GM23338 (cell line): ENCODE measurements at regions not wholly inside any gene's neighbourhood (a gene's known extent, or its start where the extent isn't known, plus 50 kb on each side); places are given as distances from the start of the nearest gene placed in this dataset.

ENCODE experiments used
- ATAC-seq: fragments of 200-7000 bp; cut with Tn5 transposase; 3 replicates; pipeline ENCODE4 v1.9.1; 2020
- DNase-seq: peaks from one replicate; pipeline ENCODE4 v3.0.0-alpha.2; 2015; ENCODE audit warnings: low spot score
- H2AFZ ChIP-seq: fragments of 200-600 bp; sonication (generic); 2 replicates; pipeline ENCODE4 v1.8.0; 2016; ENCODE audit warnings: antibody characterized with exemption, mild to moderate bottlenecking, moderate library complexity
- H3F3A ChIP-seq: fragments of 200-600 bp; sonication (generic); replicated peaks from 2 replicates; pipeline ENCODE4 v1.8.0; 2017; ENCODE audit warnings: antibody characterized with exemption, mixed run types, low read depth
- H3K27ac ChIP-seq: fragments of 200-600 bp; sonication (generic); 2 replicates; pipeline ENCODE4 v1.6.1; 2016; ENCODE audit warnings: low read depth
- H3K27me3 ChIP-seq: fragments of 200-600 bp; sonication (generic); 2 replicates; pipeline ENCODE4 v1.8.0; 2016; ENCODE audit warnings: mild to moderate bottlenecking, mixed run types, moderate library complexity; ENCODE audit not compliant: insufficient read depth
- H3K36me3 ChIP-seq: fragments of 200-600 bp; sonication (generic); 2 replicates; pipeline ENCODE4 v1.8.0; 2016; ENCODE audit warnings: mild to moderate bottlenecking; ENCODE audit not compliant: insufficient read depth
- H3K4me1 ChIP-seq: fragments of 200-600 bp; sonication (generic); 2 replicates; pipeline ENCODE4 v1.8.0; 2016; ENCODE audit warnings: mild to moderate bottlenecking, moderate library complexity; ENCODE audit not compliant: insufficient read depth
- H3K4me2 ChIP-seq: fragments of 200-600 bp; sonication (generic); 2 replicates; pipeline ENCODE4 v1.7.1; 2017; ENCODE audit warnings: mixed run types
- H3K4me3 ChIP-seq: fragments of 200-600 bp; sonication (generic); 2 replicates; pipeline ENCODE4 v1.6.1; 2016; ENCODE audit warnings: mixed run types
- H3K79me2 ChIP-seq: fragments of 200-600 bp; sonication (generic); replicated peaks from 2 replicates; pipeline ENCODE4 v1.8.0; 2017; ENCODE audit warnings: mild to moderate bottlenecking; ENCODE audit not compliant: insufficient read depth
- H3K9me2 ChIP-seq: fragments of 200-600 bp; sonication (generic); 2 replicates; pipeline ENCODE4 v1.8.0; 2017; ENCODE audit not compliant: insufficient read depth
- H4K20me1 ChIP-seq: fragments of 200-600 bp; sonication (generic); replicated peaks from 2 replicates; pipeline ENCODE4 v1.8.0; 2017; ENCODE audit warnings: mild to moderate bottlenecking; ENCODE audit not compliant: insufficient read depth
- H3K27ac Mint-ChIP-seq: 2 replicates; pipeline ENCODE4 v1.8.0; 2020; ENCODE audit warnings: inconsistent platforms, mild to moderate bottlenecking, moderate library complexity, mixed read lengths
- H3K27me3 Mint-ChIP-seq: 3 replicates; pipeline ENCODE4 v1.8.0; 2022; ENCODE audit warnings: low read depth, mild to moderate bottlenecking, moderate library complexity, mixed read lengths, inconsistent platforms; ENCODE audit not compliant: insufficient read depth, poor library complexity
- H3K36me3 Mint-ChIP-seq: 3 replicates; pipeline ENCODE4 v1.8.0; 2021; ENCODE audit warnings: low read depth, mild to moderate bottlenecking, inconsistent platforms, moderate library complexity, mixed read lengths
- H3K4me1 Mint-ChIP-seq: 3 replicates; pipeline ENCODE4 v1.8.0; 2020; ENCODE audit warnings: mild to moderate bottlenecking, inconsistent platforms, mixed read lengths
- H3K4me3 Mint-ChIP-seq: 3 replicates; pipeline ENCODE4 v1.8.0; 2021; ENCODE audit warnings: moderate library complexity, mild to moderate bottlenecking, inconsistent platforms, mixed read lengths
- H3K9me3 Mint-ChIP-seq: 3 replicates; pipeline ENCODE4 v1.8.0; 2020; ENCODE audit warnings: moderate library complexity, mild to moderate bottlenecking, inconsistent platforms, mixed read lengths
- CREB1 ChIP-seq: fragments of 250-450 bp; sonication (Bioruptor Pico); IDR thresholded peaks from 2 replicates; pipeline ENCODE4 v1.5.0; 2020; ENCODE audit warnings: low read depth, mild to moderate bottlenecking, moderate library complexity
- CTCF ChIP-seq, 2 experiments: fragments of 200-600 bp in 1 of 2; sonication (generic) in 1 of 2; conservative IDR thresholded peaks; 2 replicates each; pipeline versions ENCODE4 v1.5.1 to v1.6.1; 2016 to 2017; ENCODE audit warnings: antibody characterized with exemption in 2 of 2, low read depth in 2 of 2, mild to moderate bottlenecking in 2 of 2, moderate library complexity in 1 of 2
- ETS1 ChIP-seq: IDR thresholded peaks from 2 replicates; pipeline ENCODE4 v1.6.1; 2016; ENCODE audit warnings: antibody characterized with exemption
- EZH2 ChIP-seq: fragments of 200-600 bp; sonication (generic); IDR thresholded peaks from one replicate; pipeline ENCODE4 v1.8.0; 2017; ENCODE audit warnings: antibody characterized with exemption, mild to moderate bottlenecking, low read depth; ENCODE audit not compliant: unreplicated experiment
- EZH2phosphoT487 ChIP-seq: fragments of 200-600 bp; sonication (generic); IDR thresholded peaks from one replicate; pipeline ENCODE4 v1.8.1; 2018; ENCODE audit warnings: antibody characterized with exemption; ENCODE audit not compliant: unreplicated experiment
- JUNB ChIP-seq: IDR thresholded peaks from one replicate; pipeline ENCODE4 v1.6.1; 2016; ENCODE audit warnings: antibody characterized with exemption; ENCODE audit not compliant: unreplicated experiment
- NANOG ChIP-seq: IDR thresholded peaks from 2 replicates; pipeline ENCODE4 v1.6.1; 2016; ENCODE audit warnings: antibody characterized with exemption, borderline replicate concordance
- POLR2AphosphoS5 ChIP-seq: IDR thresholded peaks from 2 replicates; pipeline ENCODE4 v1.6.1; 2016; ENCODE audit warnings: antibody characterized with exemption, low read depth
- REST ChIP-seq: IDR thresholded peaks from one replicate; pipeline ENCODE4 v1.6.1; 2018; ENCODE audit warnings: antibody characterized with exemption; ENCODE audit not compliant: unreplicated experiment
- STAT1 ChIP-seq: IDR thresholded peaks from one replicate; pipeline ENCODE4 v1.6.1; 2016; ENCODE audit warnings: antibody characterized with exemption; ENCODE audit not compliant: unreplicated experiment
- ZNF114 ChIP-seq: fragments of 250-450 bp; sonication (Bioruptor Pico); IDR thresholded peaks from 2 replicates; pipeline ENCODE4 v1.5.0; 2020; ENCODE audit warnings: mild to moderate bottlenecking, moderate library complexity
- ZNF331 ChIP-seq: fragments of 250-450 bp; sonication (Bioruptor Pico); IDR thresholded peaks from 2 replicates; pipeline ENCODE4 v1.5.0; 2020; ENCODE audit warnings: low read depth, mild to moderate bottlenecking, moderate library complexity
- ZNF462 ChIP-seq: fragments of 250-450 bp; sonication (Bioruptor Pico); IDR thresholded peaks from 2 replicates; pipeline ENCODE4 v1.5.0; 2020; ENCODE audit warnings: mild to moderate bottlenecking, moderate library complexity

- no peak overlapping the region for H3K4me3 Mint-ChIP-seq
- H3K4me1 Mint-ChIP-seq, result peaks cover 17% of the 10 kb centered on the region
- Histone ChIP-seq H3K79me2 (no peaks in the 10 kb centered on the region), H3K4me2 (no peak overlapping the region), H3K27me3 (no peaks in the 10 kb centered on the region), H3F3A (no peaks in the 10 kb centered on the region), H4K20me1 (no peaks in the 10 kb centered on the region), H3K27ac (no peak overlapping the region), H3K4me1 (peaks cover 10% of the 10 kb centered on the region), H3K4me3 (no peak overlapping the region), H3K9me2 (peaks cover 7% of the 10 kb centered on the region; the same call in 1 of the 2 replicates), H2AFZ (no peak overlapping the region), H3K36me3 (no peaks in the 10 kb centered on the region)
- TF ChIP-seq POLR2AphosphoS5, result no peak
- no peak for TF ChIP-seq CREB1 (CRISPR knock-in tag)
- no peak for TF ChIP-seq STAT1
- no peak for TF ChIP-seq NANOG
- TF ChIP-seq EZH2phosphoT487, result no peak
- no peak for TF ChIP-seq ZNF331 (CRISPR knock-in tag)
- no peak for TF ChIP-seq ZNF114 (CRISPR knock-in tag)
- no peak for TF ChIP-seq ETS1
- no peak for TF ChIP-seq REST
- TF ChIP-seq CTCF (conservative IDR thresholded peaks at IDR 0.05; ENCODE audit: low read depth in 2 of 2), result no peak
- TF ChIP-seq JUNB, result no peak
- TF ChIP-seq EZH2, result no peak
- TF ChIP-seq ZNF462 (CRISPR knock-in tag), result no peak
- no peaks in the 10 kb centered on the region for H3K36me3 Mint-ChIP-seq
- ATAC-seq (no peak), DNase-seq (no peak)
- H3K27ac Mint-ChIP-seq, result no peak overlapping the region
- H3K27me3 Mint-ChIP-seq, result no peaks in the 10 kb centered on the region
- H3K9me3 Mint-ChIP-seq, result no peaks in the 10 kb centered on the region
Observed at GRCh38 chr2:16260041-16260830, 319.9 kb downstream of the MYCN start.
